AG10803 (cell line): ENCODE measurements at regions not wholly inside any gene's neighbourhood (a gene's known extent, or its start where the extent isn't known, plus 50 kb on each side); places are given as distances from the start of the nearest gene placed in this dataset.

ENCODE experiments used
- DNase-seq: peaks from one replicate; pipeline ENCODE4 v3.0.0; 2010; ENCODE audit warnings: low read depth
- H3K4me3 ChIP-seq: 2 replicates; pipeline ENCODE4 v1.5.1; 2011; ENCODE audit warnings: mild to moderate bottlenecking, low read length, control low read depth
- CTCF ChIP-seq: conservative IDR thresholded peaks from 2 replicates; pipeline ENCODE4 v1.5.1; 2011; ENCODE audit warnings: mild to moderate bottlenecking, low read length, control low read depth, inconsistent platforms

- no peak for DNase-seq
- H3K4me3 ChIP-seq: no peak overlapping the region
- TF ChIP-seq CTCF: no peak
Measured at GRCh38 chr6:14645841-14646240, 528.3 kb downstream of the CD83 start.

GRCh38 chr6:14646371-14646770 is 528.8 kb downstream of the CD83 start:
- no peak overlapping the region for H3K4me3 ChIP-seq
- TF ChIP-seq CTCF: no peak
- DNase-seq: no peak

- no peak overlapping the region for H3K4me3 ChIP-seq
- no peak for DNase-seq
- TF ChIP-seq CTCF: no peak
Measured at GRCh38 chr6:14647357-14647756, 529.8 kb downstream of the CD83 start.

- no peak overlapping the region for H3K4me3 ChIP-seq
- no peak for DNase-seq
- TF ChIP-seq CTCF: no peak
Measured at GRCh38 chr6:14652536-14652935, 535.0 kb downstream of the CD83 start.

- H3K4me3 ChIP-seq: no peak overlapping the region
- DNase-seq: no peak
- no peak for TF ChIP-seq CTCF
Measured at GRCh38 chr6:14655201-14656061, 537.9 kb downstream of the CD83 start.

GRCh38 chr6:14656078-14656521 is 538.5 kb downstream of the CD83 start:
- no peak for TF ChIP-seq CTCF
- DNase-seq: no peak
- H3K4me3 ChIP-seq: no peak overlapping the region

GRCh38 chr6:14656649-14657048 is 539.1 kb downstream of the CD83 start:
- no peak for DNase-seq
- no peak overlapping the region for H3K4me3 ChIP-seq
- TF ChIP-seq CTCF: no peak
